Stimulated activated CD8-positive, alpha-beta memory T cell treated with anti-CD3 and anti-CD28 coated beads, Interleukin-15, amount 100 ng/mL, for 48 hours (primary cell): ENCODE measurements at regions not wholly inside any gene's neighbourhood (a gene's known extent, or its start where the extent isn't known, plus 50 kb on each side); places are given as distances from the start of the nearest gene placed in this dataset.
"Not testable (repeated sequence)": the region's sequence is repeated elsewhere in the genome, so short reads cannot be mapped to it uniquely, and the experiment has no call there.

Source experiments
- DNase-seq, 2 donors: peaks; one replicate each; pipeline ENCODE4 v3.0.0-alpha.2; 2020; ENCODE audit warnings: low read depth in 2 of 2

GRCh38 chr4:149986917-149987316 is 91.3 kb upstream of the DCLK2 start:
- no peak for DNase-seq

- no peak for DNase-seq
Measured at GRCh38 chr4:149987330-149988086, 90.7 kb upstream of the DCLK2 start.

DNA sequence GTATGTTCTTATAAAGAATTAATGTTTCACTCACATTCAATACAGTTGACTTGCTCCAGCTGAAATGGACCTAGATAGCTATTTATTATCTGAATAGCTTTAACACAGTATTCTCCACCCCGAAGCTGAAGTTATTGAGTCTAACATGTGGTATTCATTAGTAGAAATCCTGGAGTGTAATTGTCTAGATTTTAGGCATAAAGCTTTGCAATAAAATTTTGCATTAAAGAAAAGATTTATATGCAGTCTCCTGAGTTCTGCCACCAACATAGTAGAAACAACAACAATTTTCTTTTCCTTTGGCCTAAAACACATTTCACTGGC is 90.2 kb upstream of the DCLK2 start:
- no peak for DNase-seq

DNA sequence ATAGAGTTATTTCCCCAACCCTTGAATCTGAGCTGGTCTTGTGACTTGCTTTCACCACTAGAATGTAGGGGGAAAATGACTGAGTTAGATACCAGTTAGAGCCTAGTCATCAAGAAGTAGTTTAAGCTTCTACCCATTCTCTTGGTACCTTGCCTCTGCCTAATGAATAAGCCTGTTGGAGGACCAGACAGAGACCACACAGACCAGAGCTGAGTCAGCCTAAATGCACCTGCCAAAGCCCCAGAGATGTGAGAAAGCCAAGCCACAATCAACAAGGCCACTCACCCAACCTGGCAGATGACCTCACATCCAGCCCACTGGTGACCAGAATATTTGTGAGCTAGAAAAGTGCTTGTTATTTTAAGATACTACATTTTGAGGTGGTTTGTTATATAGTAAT is 85.2 kb upstream of the DCLK2 start:
- no peak for DNase-seq

GRCh38 chr4:149995134-149995756 is 83.0 kb upstream of the DCLK2 start:
- DNase-seq = no peak

DNA sequence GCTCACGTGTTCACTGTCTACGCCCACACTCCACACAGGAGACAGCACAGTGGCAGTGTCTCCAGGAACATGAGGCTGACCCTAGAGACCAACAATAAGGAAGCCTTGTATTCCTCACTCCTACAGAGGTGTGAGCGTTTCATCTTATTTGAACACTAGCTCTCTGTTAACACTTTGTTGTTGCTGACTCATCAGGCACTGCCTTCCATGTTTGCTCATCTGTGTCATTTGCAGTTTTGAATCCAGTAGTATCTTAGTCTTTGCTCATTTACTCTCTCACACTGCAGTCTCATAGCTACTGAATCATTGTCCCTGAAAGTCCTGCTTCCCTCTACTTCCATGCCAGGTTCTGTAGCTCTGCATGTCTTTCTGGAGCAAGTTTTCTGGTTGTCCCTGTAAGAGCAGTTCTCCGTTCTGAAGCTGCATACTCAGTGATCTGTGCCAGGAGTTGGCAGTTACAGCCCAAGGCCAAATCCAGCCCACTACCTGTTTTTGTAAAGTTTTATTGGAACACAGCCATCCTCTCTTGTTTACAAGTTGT is 80.3 kb upstream of the DCLK2 start:
- DNase-seq = no peak

- DNase-seq = no peak
Measured at GRCh38 chr4:149999485-150000074, 78.7 kb upstream of the DCLK2 start.

DNA sequence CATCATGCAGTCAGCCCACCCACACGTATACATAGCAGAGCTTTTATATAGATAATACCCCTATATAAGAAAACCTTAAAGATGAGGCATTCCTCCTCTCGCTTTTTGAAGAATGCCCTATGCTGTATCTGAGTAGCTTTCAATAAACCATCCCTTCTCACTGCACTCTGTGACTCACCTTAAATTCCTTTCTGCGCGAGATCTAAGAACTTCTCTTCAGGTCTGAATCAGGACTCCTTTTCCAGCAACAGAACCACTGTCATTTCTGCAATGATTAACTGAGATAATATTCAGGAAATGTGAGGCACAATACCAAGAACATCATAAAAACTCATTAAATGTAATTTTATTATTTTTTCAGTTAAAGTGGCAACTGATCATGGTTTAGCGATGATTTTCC is 76.4 kb upstream of the DCLK2 start:
- no peak for DNase-seq

DNA sequence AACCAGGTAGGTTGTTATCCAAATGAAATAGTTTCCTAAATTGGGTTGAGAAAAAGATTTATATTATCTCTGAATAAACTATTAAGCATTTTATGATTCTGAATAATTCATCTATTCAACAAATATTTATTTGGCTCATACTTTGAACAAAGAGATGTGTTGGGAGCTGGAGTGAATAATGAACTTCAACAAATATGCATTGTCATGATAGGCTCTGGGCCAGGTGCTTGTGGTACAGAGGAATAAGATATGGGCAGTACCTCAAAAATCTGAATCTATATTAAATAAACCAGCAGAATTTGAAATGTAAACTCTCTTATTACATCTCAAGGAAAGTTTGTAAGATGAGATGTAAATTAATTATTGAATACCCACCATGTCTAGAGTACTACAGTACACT is 75.7 kb upstream of the DCLK2 start:
- no peak for DNase-seq

GRCh38 chr4:150004481-150004880 is 73.8 kb upstream of the DCLK2 start:
- no peak for DNase-seq

- DNase-seq = no peak
Measured at GRCh38 chr4:150005537-150005936, 72.7 kb upstream of the DCLK2 start.

GRCh38 chr4:150006197-150006596 is 72.0 kb upstream of the DCLK2 start:
- DNase-seq = no peak

DNA sequence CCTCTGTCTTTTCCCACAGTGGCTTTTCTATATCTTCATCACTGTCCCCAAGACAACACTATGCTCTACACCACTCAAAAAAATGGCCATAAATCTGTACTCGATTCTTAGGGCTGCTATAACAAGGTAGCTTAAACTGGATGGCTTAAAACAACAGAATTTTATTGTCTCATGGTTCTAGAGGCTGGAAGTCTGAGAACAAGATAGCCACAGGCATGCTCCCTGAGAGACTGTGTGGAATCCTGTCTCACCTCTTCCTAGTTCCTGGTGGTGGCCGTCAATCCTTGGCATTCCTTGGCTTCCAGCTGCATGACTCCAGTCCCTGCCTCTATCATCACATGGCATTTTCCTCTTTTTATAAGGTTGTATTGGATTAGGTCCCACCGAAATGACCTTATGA is 70.7 kb upstream of the DCLK2 start:
- no peak for DNase-seq

GRCh38 chr4:150008546-150008945 is 69.7 kb upstream of the DCLK2 start:
- DNase-seq = no peak

GRCh38 chr4:150009533-150009932 is 68.7 kb upstream of the DCLK2 start:
- no peak for DNase-seq

- no peak for DNase-seq
Measured at GRCh38 chr4:150010525-150011126, 67.6 kb upstream of the DCLK2 start.

GRCh38 chr4:150012851-150013360 is 65.3 kb upstream of the DCLK2 start:
- no peak for DNase-seq

GRCh38 chr4:150015910-150016309 is 62.3 kb upstream of the DCLK2 start:
- DNase-seq = not testable (repeated sequence)

GRCh38 chr4:150016621-150017020 is 61.6 kb upstream of the DCLK2 start:
- not testable (repeated sequence) for DNase-seq

DNA sequence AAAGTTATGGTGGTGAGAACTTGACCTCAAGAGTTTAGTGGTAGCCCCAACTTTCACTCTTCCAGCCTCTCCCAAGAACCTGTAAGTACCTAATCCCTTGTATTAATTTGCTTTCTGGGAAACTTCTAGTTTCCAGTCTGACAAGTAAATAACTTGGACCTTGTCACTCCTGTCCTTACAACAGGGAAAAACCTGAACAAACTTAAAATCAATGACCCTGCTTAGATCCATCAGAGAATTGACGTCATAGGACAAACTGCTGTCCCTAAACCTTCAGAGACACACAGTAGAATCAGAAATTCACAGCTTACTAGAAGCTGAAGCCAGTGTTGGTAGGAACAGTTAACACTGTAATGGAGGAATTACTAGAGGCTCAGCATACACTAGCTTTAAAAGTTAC is 60.0 kb upstream of the DCLK2 start:
- no peak for DNase-seq

DNA sequence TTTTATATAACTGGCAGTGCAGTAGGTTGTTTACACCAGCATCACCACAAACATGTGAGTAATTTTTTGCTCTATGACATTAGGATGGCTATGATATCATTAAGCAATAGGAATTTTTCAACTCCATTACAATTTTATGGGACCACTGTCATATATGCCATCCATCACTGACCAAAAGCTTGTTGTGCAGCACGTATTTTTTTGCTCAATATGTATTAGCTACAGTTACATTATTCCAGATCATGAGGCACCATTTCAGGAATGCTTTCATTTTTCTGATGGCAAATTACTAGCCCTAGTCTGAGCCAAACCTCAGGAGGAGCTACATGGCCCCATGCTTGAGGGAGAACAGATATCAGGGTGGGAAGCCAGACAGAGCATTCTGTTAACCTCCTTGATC is 56.8 kb upstream of the DCLK2 start:
- DNase-seq = no peak

DNA sequence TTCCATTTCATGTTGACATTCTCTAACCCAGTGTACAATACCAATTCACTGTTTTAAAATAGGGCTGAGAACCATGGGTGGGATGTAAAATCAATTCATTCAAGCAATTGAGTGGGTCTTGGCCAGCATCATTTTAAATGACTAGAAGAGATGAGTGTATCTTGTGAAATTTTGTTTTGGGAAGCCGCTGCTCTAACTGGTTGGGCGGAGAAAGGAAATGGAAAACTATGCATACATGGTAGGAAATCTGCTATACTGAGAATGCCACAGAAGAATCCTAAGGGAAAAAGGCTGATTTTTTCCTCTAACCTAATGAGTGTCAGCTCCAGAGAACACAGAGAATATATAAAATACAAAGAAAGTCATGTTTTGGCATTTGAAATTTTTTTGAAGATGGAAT is 54.8 kb upstream of the DCLK2 start:
- no peak for DNase-seq

DNA sequence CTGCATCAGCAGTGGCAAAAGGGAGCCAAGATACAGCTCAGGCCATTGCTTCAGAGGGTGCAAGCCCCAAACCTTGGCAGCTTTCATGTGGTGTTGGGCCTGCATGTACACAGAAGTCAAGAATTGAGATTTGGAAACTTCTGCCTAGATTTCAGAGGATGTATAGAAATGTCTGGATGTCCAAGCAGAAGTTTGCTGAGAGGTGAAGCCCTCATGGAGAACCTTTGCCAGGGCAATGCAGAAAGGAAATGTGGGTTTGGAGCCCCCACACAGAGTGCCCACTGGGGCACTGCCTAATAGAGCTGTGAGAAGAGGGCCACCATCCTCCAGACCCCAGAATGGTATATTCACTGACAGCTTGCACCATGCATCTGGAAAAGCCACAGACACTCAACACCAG is 51.3 kb upstream of the DCLK2 start:
- not testable (repeated sequence) for DNase-seq
